ENCODE measurements at regions not wholly inside any gene's neighbourhood (a gene's known extent, or its start where the extent isn't known, plus 50 kb on each side); places are given as distances from the start of the nearest gene placed in this dataset.

- TF ChIP-seq CTCF (IDR thresholded peaks at IDR 0.05) (no peak), ZFX (IDR thresholded peaks at IDR 0.05; ENCODE audit: borderline replicate concordance) (no peak)
Measured at GRCh38 chr5:147963436-147963835, 57.1 kb upstream of the C5orf46 start.

Measured in 22Rv1 (cell line).